Uterus (tissue), 3 donors: ENCODE measurements at regions not wholly inside any gene's neighbourhood (a gene's known extent, or its start where the extent isn't known, plus 50 kb on each side); places are given as distances from the start of the nearest gene placed in this dataset.

Experiments
- DNase-seq, 2 donors: peaks; one replicate each; pipeline ENCODE4 v3.0.0-alpha.2; 2019 to 2020
- H3K27ac ChIP-seq, 2 donors: fragments of 200-600 bp; sonication (generic); 1 replicate in 1 of 2; 2 replicates in 1 of 2; pipeline ENCODE4 v1.5.1; 2016 to 2018
- H3K27me3 ChIP-seq, 2 donors: fragments of 200-600 bp; sonication (generic); one replicate each; pipeline ENCODE4 v1.5.1; 2018 to 2019; ENCODE audit warnings: control low read depth in 1 of 2
- H3K36me3 ChIP-seq, 2 donors: fragments of 200-600 bp; sonication (generic); one replicate each; pipeline ENCODE4 v1.5.1; 2019; ENCODE audit warnings: control low read depth in 1 of 2
- H3K4me1 ChIP-seq, 2 donors: fragments of 200-600 bp; sonication (generic); one replicate each; pipeline ENCODE4 v1.5.1; 2018 to 2019; ENCODE audit warnings: control low read depth in 1 of 2
- H3K4me3 ChIP-seq, 2 donors: fragments of 200-600 bp; sonication (generic); 1 replicate in 1 of 2; 2 replicates in 1 of 2; pipeline ENCODE4 v1.5.1; 2018 to 2019; ENCODE audit warnings: mild to moderate bottlenecking in 1 of 2
- H3K9me3 ChIP-seq, 2 donors: fragments of 200-600 bp; sonication (generic); one replicate each; pipeline ENCODE4 v1.5.1; 2019; ENCODE audit warnings: control low read depth in 1 of 2
- POLR2A ChIP-seq, 2 donors: fragments of 450-650 bp; IDR thresholded peaks; one replicate each; pipeline ENCODE4 v1.6.1; 2016; ENCODE audit warnings: antibody characterized with exemption in 2 of 2, mild to moderate bottlenecking in 1 of 2, moderate library complexity in 1 of 2
- intact Hi-C: fragments of 100-400 bp; cut with DNase I; formaldehyde crosslinking; loops from one replicate; pipeline ENCODE4 v1.15.1; 2023; ENCODE audit warnings: low total_unique reads
- TF ChIP-seq, protein P1 (sequence below), 4 experiments: fragments of 200-600 bp in 2 of 4; fragments of 450-650 bp in 2 of 4; sonication (generic) in 2 of 4; IDR thresholded peaks; one replicate each; pipeline ENCODE4 v1.5.1; 2016 to 2019; ENCODE audit warnings: antibody characterized with exemption in 4 of 4, mild to moderate bottlenecking in 2 of 4, moderate library complexity in 1 of 4
- donor health status: DM: yes; HTN: yes; CAD: no.

DNA sequence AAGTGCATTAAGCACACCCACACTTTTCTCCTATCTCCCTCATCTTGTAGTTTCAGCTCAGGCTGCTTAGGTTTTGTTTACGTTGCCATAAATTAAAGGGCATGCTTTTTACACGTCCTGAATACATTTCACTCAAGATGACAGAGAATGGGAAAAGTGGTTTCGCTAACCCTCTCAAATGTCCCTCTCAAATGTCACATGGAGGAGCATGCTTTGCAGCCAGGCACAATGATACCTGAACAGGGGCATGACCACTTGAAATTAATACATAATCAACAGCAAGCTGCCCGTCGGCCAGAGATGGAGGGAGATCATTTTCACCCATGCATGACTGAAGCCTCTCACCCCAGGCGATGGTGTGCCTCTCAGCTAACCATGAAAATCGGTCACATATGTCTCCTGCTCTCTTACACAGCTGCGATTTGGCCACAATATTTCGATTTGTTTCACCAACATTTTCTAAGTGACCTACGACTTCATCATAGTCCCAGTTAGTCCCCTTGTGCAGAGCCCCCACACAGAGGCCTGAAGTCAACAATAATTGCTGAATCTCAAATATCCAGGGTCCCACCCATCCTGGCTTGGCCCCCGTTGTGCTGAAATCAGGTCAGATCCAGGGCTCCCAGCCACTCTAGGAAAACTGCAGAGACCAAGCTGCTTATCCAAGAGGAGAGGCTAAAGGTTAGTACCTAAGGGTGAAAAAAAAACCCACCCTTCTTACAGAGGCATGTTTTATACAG lies 373.9 kb upstream of the NFE2L3 start:
- H3K27me3 ChIP-seq, result no peaks in the 10 kb centered on the region
- no peaks in the 10 kb centered on the region for H3K4me1 ChIP-seq
- no peak overlapping the region for H3K27ac ChIP-seq
- H3K9me3 ChIP-seq, result no peaks in the 10 kb centered on the region
- no peak overlapping the region for H3K4me3 ChIP-seq
- intact Hi-C loops, result no loop called here
- TF ChIP-seq, protein P1, sequence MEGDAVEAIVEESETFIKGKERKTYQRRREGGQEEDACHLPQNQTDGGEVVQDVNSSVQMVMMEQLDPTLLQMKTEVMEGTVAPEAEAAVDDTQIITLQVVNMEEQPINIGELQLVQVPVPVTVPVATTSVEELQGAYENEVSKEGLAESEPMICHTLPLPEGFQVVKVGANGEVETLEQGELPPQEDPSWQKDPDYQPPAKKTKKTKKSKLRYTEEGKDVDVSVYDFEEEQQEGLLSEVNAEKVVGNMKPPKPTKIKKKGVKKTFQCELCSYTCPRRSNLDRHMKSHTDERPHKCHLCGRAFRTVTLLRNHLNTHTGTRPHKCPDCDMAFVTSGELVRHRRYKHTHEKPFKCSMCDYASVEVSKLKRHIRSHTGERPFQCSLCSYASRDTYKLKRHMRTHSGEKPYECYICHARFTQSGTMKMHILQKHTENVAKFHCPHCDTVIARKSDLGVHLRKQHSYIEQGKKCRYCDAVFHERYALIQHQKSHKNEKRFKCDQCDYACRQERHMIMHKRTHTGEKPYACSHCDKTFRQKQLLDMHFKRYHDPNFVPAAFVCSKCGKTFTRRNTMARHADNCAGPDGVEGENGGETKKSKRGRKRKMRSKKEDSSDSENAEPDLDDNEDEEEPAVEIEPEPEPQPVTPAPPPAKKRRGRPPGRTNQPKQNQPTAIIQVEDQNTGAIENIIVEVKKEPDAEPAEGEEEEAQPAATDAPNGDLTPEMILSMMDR (IDR thresholded peaks at IDR 0.05), result no peak
- no peak for TF ChIP-seq POLR2A (IDR thresholded peaks at IDR 0.05)
- no peaks in the 10 kb centered on the region for H3K36me3 ChIP-seq
- DNase-seq, result no peak

- Histone ChIP-seq H3K4me3 (no peak overlapping the region), H3K4me1 (no peaks in the 10 kb centered on the region), H3K27me3 (no peaks in the 10 kb centered on the region), H3K36me3 (no peaks in the 10 kb centered on the region), H3K27ac (no peak overlapping the region), H3K9me3 (no peaks in the 10 kb centered on the region)
- no peak for TF ChIP-seq POLR2A (IDR thresholded peaks at IDR 0.05)
- TF ChIP-seq, protein P1 (IDR thresholded peaks at IDR 0.05), result no peak
- no peak for DNase-seq
- intact Hi-C loops, result no loop called here
Observed at GRCh38 chr7:25779002-25779546, 372.9 kb upstream of the NFE2L3 start.

- intact Hi-C loops, result no loop called here
- Histone ChIP-seq H3K9me3 (no peaks in the 10 kb centered on the region), H3K4me3 (no peak overlapping the region), H3K27ac (no peak overlapping the region), H3K27me3 (no peaks in the 10 kb centered on the region), H3K36me3 (no peaks in the 10 kb centered on the region), H3K4me1 (no peaks in the 10 kb centered on the region)
- DNase-seq, result no peak
- TF ChIP-seq, protein P1 (IDR thresholded peaks at IDR 0.05), result no peak
- no peak for TF ChIP-seq POLR2A (IDR thresholded peaks at IDR 0.05)
Observed at GRCh38 chr7:25780904-25781303, 371.1 kb upstream of the NFE2L3 start.

DNA sequence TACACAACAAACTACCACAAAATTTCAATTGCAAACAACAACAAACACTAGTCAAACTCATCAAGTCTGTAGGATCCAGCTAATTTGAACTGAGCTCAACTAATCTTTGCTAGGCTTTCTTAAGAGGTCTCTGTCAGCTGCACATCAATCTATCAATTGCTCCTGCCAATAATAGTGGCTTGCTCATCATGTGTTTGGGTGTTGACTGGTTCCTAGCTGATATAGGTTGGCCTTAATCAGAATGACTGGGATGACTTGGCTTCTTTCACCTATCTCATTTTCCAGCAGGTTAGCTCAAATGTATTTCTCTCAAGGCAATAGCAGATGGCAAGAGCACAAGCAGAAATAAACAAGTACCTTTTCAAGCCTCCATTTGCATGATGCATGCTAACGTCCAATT lies 370.3 kb upstream of the NFE2L3 start:
- intact Hi-C loops, result no loop called here
- Histone ChIP-seq H3K4me3 (no peak overlapping the region), H3K27me3 (no peaks in the 10 kb centered on the region), H3K27ac (no peak overlapping the region), H3K36me3 (no peaks in the 10 kb centered on the region), H3K9me3 (no peaks in the 10 kb centered on the region), H3K4me1 (no peaks in the 10 kb centered on the region)
- TF ChIP-seq POLR2A (IDR thresholded peaks at IDR 0.05), result no peak
- TF ChIP-seq, protein P1 (IDR thresholded peaks at IDR 0.05), result no peak
- no peak for DNase-seq

GRCh38 chr7:25786936-25787335 lies 365.1 kb upstream of the NFE2L3 start:
- peaks cover 0 to 7% of the 10 kb centered on the region in 2 donors for H3K4me1 ChIP-seq
- peak overlapping the region; percentile 73 to 84 for H3K27ac ChIP-seq
- intact Hi-C loops, result no loop called here
- H3K9me3 ChIP-seq, result no peaks in the 10 kb centered on the region
- H3K27me3 ChIP-seq, result no peaks in the 10 kb centered on the region
- no peak for DNase-seq
- no peaks in the 10 kb centered on the region for H3K36me3 ChIP-seq
- TF ChIP-seq, protein P1 (IDR thresholded peaks at IDR 0.05), result no peak
- TF ChIP-seq POLR2A (IDR thresholded peaks at IDR 0.05), result no peak
- no peak overlapping the region for H3K4me3 ChIP-seq
